Thyroid gland (tissue), 4 donors: ENCODE measurements at regions not wholly inside any gene's neighbourhood (a gene's known extent, or its start where the extent isn't known, plus 50 kb on each side); places are given as distances from the start of the nearest gene placed in this dataset.

Experiments
- POLR2A ChIP-seq, 2 donors: fragments of 450-650 bp; IDR thresholded peaks; one replicate each; pipeline ENCODE4 v1.6.1; 2017; ENCODE audit warnings: antibody characterized with exemption in 2 of 2, mild to moderate bottlenecking in 2 of 2, moderate library complexity in 1 of 2
- TF ChIP-seq, protein P1 (sequence below), 6 experiments: fragments of 200-600 bp in 3 of 6; fragments of 450-650 bp in 3 of 6; sonication (generic) in 3 of 6; IDR thresholded peaks; one replicate each; pipeline ENCODE4 v1.5.1; 2016 to 2019; ENCODE audit warnings: antibody characterized with exemption in 6 of 6, mild to moderate bottlenecking in 2 of 6, inconsistent platforms in 1 of 6, moderate library complexity in 1 of 6

DNA sequence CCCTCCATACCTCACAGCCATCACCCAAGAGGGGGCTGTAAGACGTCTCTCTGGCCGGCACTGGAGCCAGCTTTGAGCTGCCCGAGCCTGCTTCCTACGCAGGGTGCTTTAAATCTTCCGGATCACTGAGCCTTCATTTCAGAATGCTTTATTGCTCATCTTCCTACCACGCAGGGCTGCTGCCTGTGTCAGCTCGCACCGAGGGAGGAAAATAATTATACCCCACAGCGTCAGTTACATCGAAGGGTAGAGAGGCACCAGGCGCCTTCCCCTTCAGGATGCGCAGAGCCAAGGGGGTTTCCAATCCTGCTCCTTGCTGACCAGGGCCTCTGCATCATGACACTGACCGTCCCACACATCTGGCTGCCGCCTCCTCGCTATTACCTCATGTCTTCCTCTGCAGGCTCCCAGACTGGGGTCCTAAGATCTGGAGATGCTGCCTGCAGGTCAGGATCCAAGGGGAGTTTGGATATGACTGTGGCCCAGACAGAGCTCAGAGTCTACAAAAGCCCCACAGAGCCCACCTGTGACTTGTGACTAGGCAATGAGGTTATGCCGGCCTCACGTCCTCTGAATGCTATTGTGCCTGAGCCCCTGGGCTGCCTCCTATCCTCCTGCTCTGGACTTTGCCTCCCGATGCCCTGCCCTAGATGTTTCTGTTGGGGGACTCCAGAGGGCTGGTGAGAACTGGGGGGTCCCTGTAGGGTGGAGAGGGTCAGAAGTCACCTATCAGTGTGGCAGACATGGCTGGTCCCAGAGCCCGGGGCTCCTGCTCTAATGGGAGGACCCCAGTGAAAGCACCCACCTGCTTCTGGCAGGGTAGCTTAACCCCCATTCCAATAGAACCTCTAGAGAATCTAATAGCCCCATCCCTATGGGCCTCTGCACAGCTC lies 220.3 kb upstream of the RTL1 start:
- TF ChIP-seq, protein P1, sequence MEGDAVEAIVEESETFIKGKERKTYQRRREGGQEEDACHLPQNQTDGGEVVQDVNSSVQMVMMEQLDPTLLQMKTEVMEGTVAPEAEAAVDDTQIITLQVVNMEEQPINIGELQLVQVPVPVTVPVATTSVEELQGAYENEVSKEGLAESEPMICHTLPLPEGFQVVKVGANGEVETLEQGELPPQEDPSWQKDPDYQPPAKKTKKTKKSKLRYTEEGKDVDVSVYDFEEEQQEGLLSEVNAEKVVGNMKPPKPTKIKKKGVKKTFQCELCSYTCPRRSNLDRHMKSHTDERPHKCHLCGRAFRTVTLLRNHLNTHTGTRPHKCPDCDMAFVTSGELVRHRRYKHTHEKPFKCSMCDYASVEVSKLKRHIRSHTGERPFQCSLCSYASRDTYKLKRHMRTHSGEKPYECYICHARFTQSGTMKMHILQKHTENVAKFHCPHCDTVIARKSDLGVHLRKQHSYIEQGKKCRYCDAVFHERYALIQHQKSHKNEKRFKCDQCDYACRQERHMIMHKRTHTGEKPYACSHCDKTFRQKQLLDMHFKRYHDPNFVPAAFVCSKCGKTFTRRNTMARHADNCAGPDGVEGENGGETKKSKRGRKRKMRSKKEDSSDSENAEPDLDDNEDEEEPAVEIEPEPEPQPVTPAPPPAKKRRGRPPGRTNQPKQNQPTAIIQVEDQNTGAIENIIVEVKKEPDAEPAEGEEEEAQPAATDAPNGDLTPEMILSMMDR (IDR thresholded peaks at IDR 0.05): no peak
- TF ChIP-seq POLR2A (IDR thresholded peaks at IDR 0.05): no peak
